GM21515 (cell line): ENCODE measurements at regions not wholly inside any gene's neighbourhood (a gene's known extent, or its start where the extent isn't known, plus 50 kb on each side); places are given as distances from the start of the nearest gene placed in this dataset.

Experiments
- ATAC-seq: cut with Tn5 transposase; IDR thresholded peaks from one replicate; pipeline ENCODE4 v1.9.1; 2021; ENCODE audit not compliant: unreplicated experiment

DNA sequence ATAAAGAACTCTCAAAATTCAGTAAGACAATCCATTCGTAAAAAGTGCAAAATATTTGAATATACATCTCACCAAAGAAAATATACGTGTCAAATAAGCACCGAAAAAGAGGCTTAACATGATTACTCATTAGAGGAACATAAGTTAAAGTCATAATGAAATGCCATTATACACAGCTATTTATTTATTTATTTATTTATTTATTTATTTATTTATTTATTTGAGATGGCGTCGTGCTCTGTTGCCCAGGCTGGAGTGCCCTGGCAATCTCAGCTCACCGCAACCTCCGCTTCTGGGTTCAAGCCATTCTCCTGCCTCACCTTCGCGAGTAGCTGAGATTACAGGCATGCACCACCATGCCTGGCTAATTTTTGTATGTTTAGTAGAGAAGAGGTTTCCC lies 203.6 kb upstream of the UBASH3B start:
- no peak for ATAC-seq

DNA sequence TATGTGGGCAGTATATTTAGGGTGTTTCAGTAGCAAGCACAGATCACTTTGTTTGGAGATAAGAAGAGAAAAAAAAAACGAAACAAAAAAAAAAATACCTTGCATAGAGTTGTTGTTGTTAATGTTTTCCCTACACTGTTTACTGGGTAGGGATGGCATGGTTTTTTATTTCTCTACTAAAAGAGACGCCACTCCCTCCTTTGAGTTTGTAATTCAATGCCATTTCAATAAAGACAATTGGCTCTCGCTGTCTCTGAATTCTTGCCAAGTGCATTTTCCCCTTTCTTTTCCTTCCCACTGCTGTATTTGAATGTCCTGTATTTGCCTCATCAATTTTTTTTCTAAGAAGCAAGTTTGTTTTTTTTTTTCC lies 213.9 kb upstream of the UBASH3B start:
- no peak for ATAC-seq

DNA sequence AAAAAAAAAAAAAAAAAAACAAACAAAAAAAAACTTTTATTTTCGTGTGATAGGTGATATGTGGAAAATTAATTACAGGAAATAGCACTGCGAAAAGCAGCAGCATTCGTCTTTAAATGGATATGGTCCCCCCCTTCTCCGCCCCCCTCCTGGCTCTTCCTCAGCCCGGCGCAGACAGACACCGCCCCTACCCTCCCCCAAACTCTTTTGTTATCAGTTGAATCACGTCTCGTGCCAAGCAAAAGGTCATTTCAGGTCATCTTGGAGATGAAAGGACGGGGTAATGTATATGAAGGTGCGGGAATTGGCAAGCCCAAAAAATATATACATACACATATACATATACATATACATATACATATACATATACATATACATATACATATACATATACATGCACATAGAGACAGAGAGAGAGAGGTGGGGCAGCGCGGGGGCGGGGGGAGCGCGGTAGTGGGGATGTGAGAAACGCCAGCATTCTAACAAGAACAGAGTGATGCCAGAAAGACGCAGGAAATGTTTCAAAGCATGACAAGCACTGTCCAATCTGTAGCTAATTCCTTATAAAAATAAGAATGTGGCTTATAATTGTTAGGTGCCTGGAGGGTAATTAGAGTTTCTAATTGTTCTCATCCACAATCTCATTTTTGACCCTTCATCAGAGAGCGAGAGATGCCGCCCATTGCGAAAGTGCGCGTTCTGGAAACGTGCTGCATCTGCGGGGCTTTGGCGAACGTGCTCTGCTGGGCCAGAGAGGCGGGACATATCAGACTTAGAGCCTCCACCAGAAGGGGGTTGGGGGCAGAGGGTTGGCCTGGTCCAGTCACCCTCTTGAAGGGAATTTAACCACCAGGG lies 214.5 kb upstream of the UBASH3B start:
- no peak for ATAC-seq

DNA sequence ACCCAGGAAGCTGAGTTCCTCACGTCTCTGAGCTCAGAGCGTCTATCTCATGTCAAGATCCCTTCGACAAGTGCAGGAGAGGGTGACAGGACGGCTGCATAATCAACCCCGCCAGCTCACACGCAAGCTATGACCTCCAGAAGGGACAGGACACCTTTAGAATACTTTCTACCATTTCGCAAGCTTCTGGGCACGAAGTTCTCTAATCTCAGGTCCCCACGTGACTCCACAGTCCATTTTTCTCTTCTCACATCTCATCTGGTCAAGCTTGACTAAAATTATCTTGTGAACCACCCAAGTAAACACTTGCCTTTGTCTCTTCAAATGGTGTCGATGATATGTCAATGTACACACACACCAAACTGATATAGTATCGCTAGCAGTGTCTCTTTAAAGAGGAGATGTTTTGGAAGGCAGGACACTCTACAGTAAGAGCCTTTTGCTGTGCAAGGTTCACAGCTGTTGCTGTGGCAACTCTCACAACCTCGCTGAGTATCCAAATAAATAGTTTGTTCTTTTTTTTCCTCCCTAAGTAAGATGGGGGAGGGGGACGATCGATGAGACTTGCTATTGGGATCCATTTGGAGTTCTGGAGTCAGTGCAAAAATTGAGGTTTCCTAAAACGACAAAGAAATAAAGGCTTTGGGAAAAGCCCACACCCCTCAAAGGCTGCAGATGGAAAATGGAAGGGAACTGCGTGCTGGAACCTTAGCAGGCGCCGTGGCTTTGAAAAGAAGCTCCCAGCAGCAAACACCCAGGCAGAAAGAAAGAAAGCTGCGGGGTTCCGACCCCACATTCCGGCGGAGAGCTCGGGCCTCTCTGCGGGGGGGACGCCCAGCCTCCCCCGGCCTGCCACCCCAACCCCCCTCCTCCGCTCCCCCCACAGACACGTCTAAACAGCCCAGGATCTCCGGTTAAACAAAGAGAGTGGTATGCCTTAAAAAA lies 215.4 kb upstream of the UBASH3B start:
- no peak for ATAC-seq

DNA sequence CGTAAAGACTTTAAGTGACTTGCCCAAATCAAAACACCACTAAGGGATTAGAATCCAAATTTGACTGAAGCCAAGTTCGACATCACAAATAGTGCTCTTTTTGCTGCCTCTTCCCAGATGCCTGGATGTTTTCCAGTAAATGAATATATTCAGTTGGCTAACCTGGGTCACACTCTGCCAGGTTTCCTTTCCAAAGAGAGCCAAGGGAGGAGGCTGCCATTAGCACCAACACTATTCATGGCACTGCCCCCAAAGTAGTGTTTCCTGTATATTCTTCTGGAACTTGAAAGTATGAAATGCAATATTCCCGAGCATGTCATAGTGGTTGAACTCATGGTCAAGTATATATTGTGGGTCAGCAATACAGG lies 219.3 kb upstream of the UBASH3B start:
- no peak for ATAC-seq

DNA sequence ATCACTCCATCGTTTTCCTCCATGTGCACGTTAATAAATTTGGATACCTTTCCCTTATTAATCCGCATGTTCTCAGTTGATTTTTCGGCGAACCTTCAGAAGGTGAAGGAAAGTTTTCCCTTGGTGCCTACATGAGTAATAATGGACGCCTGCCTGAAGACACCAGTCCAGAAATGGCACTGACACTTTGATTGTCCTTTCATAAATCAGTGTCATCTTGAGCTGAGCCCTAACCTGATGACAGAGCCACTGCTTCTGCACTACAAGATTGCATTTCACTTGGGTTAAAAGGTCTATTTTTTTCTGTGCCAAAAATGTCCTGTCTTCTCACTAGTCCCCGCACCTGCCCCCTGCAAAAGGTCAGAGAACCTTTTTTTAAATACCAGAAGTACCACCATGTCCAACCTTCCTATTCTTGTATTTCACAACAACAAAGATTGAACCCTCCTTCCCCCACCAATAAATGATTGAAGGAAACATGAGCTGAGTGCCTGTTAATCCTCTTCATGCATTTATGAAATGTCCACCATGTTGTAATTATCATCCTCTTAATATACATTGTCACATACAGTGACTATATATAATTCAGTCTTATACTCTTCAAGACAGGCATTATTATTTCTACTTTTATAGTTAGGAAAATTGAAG lies 219.9 kb upstream of the UBASH3B start:
- no peak for ATAC-seq

DNA sequence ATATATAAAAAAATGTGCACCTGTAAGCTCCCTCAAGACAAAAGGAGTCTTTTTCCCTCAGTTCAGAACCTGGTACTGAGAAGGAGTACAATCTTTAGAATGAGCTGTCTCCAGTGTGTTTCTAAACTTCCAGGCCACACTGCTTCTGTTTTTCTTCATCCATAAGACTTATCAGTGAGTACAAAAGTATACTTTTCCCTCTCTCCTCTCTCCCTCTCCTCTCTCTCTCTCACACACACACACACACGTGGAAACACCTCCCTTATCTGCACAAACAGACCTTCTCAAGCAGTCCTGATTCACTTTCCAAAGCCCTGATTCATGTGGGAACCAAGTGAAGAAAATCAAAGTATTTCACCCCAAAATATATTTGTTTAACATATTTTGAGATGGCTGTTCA lies 220.7 kb upstream of the UBASH3B start:
- ATAC-seq, result no peak

DNA sequence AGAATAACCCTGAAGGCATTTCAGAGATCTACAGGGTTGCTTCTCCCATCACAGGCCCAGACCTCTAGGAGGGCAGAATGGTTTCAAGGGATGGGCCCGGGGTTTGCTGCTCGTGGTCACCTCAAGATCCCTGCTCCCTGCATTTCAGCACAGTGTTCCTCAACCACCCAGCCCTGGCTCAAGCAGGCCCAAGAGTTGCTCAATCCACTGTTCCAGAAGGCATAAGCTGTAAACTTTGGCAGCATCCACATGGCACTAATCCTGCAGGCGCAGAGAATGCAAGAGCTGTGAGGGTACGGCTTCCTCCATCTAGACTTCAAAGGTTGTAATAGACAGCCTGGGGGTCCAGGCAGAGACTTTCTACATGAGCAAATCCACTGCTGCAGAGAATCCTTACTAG lies 225.0 kb upstream of the UBASH3B start:
- ATAC-seq, result no peak

DNA sequence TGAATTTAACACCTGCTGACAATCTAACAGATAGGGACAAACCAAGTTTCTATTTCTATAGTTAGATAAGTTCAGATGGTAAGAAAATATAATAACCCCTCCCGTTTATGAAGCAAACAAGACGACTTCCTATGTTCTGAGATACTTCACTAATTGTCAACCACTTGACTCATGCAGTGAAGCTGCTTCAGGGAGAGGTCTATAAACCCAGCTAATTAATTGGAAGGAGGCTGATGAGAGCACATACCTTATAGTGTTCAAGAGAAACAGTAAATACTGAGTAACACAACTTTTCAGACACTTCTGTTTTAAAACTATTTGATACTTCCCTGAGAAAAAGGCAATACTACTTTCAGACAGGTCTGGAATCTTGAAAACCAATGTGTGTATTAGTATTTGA lies 229.4 kb upstream of the UBASH3B start:
- no peak for ATAC-seq

DNA sequence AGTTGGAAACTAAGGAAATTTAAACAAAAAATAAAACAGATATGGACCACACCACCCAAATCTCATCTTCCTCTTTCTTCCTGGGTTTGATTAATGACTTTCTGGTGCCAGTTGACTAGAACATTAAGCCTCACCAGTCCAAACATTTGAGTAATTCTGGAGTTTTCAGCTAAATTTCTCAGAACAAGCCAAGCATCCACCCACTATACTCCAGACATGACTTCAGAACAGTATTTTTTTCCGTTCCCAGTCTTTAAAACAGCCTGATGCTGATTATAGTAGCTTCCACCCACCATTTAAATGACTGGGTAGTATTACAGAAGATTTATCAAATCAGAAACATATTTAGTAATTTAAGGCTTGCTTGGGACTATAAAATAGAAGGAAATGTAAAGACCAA lies 230.9 kb upstream of the UBASH3B start:
- no peak for ATAC-seq

DNA sequence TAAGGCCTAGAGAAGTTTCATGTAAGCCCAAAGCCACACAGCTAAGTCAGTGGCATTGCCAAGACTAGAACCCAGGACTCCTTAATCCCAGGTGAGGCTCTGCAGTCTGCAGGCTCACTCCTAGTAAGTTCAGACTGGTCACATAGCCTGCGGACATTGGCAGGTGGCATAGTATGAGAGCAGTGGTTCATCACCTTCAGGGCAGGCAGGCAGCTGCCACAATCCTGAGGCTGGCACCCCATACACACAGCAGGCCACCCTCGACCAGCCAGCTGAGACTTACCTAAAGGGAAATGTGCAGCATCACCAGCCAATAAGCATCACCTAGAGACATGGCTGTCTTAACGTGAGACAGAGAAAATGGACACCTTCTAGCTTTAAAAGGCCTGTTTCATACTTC lies 231.6 kb upstream of the UBASH3B start:
- ATAC-seq, result no peak

DNA sequence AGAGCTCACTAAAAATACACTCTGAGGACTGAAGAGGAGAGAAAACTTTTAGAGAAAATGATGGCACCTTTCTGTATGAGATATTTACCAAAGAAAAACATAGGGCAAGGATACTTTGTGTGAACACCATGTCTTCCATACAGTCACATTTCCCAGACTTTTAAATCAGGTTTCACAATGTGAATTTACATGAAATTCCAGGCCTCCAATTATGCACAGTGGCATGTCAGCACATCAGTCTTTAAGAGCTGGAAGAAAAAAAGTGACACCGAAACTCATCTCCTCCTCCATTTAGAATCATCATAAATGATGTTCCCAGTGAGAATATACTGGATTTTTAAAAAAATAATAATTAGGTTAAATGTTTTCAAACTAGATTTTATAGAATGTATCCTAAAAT lies 232.2 kb upstream of the UBASH3B start:
- ATAC-seq, result no peak

DNA sequence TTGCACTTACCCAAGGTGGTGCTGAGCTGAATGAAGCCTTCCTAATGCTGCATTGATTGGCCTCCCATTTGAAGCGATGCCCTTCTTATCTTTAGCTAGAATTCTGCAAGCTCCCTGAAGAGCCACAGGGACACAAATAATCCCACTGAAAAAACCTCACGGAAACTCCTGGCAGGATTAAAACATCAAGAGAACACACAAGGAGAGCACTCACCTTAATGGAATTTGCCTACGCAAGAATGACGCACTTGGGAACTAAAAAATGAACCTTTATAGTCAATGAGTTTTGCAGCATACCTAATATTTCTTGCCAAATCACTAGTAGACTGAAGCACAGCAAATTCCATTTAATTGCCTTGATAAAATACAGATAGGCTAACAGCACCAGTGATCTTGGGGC lies 232.8 kb upstream of the UBASH3B start:
- no peak for ATAC-seq

DNA sequence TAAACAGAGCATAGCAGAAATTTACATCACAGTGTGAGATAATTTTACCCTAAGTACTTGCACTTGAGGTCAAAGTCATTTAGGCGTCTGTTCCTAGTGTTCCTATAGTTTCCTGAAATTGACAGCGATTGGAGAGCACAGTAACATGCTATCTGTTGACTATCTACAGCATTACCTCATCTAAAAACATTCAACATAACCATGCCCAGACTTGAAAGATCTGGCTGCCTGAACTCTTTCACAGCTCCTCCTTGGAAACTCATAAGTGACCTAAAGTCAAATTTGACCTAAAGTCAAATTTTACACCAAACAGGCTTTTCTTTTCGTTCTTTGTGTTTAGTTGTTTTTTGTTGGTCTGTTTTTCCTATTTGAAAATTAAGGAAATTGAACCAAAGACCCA lies 233.8 kb upstream of the UBASH3B start:
- no peak for ATAC-seq

DNA sequence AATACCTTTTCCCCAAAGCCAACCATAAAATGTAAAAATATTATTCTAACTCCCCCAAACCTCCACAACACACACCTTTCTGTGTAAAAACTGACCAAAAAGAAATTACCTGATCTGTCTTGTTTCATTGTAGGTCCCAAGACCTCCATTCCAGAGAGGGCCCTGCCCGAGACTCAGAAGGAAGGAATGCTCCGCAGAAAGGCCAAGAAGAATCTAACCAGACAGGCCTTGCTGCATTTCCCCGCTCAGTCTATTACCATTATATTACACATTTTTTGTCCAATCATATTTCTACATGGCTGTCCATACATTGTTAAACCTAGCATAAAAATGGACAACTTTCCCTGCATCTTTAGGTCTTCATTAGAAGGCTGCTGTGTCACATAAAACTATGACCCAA lies 237.5 kb upstream of the UBASH3B start:
- ATAC-seq, result no peak

DNA sequence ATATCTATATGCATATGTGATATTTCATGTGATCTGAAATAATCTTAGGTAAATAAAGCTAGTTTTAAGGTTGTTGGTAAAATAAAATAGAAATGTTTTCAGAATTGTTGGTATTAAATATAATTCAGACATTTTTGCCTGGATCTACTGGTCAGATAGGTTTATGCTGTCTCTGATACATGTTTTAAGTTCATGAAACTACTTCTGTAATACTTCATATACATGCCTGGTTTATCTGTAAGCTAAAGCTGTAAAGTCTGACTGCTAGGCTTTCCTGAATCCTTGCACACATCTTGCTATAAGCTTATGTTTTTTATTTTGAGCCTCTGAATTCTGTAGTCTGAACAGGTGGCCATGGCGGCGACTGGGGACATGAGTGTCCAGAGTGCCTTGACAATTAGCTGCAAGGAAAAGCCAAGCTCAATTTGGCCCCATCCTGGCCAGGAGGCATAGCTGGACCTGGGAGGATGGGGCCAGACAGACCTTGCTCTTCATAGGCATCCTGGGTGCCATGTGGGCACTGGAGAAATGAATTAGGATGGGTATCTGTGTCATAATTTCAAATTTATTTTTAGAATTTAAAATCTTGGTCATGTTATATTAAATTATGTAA lies 241.0 kb upstream of the UBASH3B start:
- no peak for ATAC-seq

DNA sequence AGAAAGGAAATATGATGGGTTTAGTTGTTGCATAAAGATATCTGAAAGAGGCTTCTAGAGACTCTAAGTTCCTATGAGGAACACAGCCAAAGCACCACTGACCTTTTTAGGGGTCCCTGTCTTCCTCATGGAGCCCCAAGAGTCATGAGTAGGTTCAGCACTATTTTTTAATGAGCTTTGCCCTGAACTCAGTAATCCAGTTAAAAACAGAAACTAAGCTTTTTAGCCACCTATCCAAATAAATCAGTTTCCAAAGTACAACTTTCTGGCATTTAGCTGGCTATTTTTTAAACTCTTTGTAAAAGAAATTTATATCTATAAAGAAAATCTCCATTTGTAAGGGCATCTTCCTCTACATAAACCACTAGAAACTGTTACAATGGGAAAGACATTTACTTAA lies 241.8 kb upstream of the UBASH3B start:
- no peak for ATAC-seq

DNA sequence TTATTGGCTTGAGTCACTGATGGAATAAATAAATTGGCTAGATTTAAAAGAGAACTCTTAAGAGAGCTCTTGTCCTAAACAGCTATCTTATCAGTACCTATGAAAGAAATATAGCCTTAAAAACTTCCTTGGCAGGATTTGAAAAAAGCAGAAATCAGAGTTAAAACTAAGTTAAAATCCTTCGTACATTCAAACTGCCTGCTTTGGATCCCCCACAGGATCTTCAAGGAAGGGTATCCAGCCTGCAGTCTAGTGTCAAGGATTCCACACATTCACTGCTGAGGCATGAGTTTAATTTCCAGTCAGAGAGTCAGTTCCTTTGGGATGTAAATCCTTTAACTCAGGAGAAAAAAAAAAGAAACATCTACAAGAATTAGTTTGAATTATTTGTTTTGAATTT lies 242.9 kb upstream of the UBASH3B start:
- no peak for ATAC-seq

DNA sequence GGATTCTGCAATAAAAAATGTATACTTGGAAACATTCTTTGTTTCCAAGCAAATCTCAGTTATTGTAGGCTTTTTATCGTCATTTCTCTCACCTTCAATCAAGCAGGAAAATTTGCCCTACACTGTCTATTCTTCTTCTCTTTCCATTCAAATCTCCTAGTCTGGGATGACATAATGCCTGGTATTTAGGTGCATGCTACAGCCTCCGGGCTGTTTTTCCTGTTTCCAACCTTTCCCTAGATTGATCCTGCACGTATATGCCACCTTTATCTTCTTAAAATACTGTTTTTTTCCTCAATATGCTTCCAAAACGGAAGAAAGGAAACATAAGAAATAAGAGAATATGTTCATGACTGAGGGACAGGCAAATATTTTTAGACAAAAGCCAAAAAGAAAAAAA lies 249.1 kb upstream of the UBASH3B start:
- ATAC-seq, result no peak

DNA sequence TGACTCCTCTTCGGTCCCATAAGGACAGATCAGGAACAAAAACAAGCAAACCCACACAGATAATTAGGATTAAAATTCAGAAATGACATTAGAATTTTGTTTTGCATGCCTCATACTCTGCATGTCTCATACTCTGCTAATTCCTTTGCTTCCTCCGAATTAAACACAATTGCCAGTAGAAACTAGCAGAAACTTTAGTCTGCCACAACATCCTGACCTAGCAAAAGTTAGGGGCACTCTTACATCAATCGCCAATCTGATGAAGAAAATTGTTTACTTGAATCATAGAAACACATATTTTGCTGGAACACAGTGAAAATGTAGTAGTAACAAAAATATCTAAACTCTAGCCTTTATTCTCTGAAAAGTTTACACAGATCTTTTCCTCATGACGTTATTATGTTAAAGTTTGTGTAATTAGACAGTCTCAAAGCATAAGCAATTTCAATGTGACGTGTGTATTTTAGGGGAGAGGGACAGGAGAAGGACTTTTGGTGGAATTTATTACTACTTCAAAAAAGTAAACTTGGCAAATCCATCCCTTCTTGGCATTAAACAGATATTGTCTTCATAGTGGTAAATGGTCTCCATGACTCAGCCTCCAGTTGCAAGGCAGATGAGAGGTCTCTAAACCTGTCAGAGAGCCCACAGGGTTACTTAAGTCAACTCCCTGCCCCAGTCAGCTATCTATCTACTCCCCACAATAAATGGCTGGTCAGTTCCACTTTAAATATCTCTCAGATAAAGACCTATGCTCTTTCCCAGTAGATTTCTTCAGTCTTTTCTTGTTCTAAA lies 249.8 kb upstream of the UBASH3B start:
- no peak for ATAC-seq

DNA sequence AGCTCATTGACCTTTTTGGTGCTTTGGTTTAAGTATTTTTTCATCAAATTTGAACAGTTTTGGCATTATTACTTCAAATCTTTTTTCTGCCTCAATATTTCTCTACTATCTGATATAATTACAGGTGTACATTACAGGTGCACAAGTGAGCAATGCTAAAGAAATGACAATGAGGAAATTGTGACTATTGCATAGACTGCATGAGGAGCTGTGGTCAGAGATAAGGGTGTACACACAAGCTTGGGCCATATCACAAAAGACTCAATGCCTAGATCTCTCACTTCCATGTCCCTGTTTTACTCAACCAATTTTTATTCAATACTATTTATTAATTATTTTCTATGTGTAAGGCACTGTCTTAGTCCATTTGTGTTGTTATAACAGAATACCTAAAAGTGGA lies 251.0 kb upstream of the UBASH3B start:
- no peak for ATAC-seq
